TTC549 (cell line): ENCODE measurements at regions not wholly inside any gene's neighbourhood (a gene's known extent, or its start where the extent isn't known, plus 50 kb on each side); places are given as distances from the start of the nearest gene placed in this dataset.
"Not testable (repeated sequence)": the region's sequence is repeated elsewhere in the genome, so short reads cannot be mapped to it uniquely, and the experiment has no call there.

Source experiments
- FAIRE-seq: peaks from 2 replicates; lab custom pipeline; 2012; peaks lifted over from hg19 to GRCh38; lab: Jason Lieb, UNC

- FAIRE-seq, result no peak
Measured at GRCh38 chr4:33494150-33494549, 2750.2 kb downstream of the ARAP2 start.

GRCh38 chr4:33501587-33501986 is 2742.7 kb downstream of the ARAP2 start:
- not testable (repeated sequence) for FAIRE-seq

GRCh38 chr4:33512397-33512796 is 2731.9 kb downstream of the ARAP2 start:
- FAIRE-seq, result no peak

GRCh38 chr4:33518856-33519255 is 2725.5 kb downstream of the ARAP2 start:
- no peak for FAIRE-seq

- no peak for FAIRE-seq
Measured at GRCh38 chr4:33532821-33533220, 2711.5 kb downstream of the ARAP2 start.

GRCh38 chr4:33536898-33537297 is 2707.4 kb downstream of the ARAP2 start:
- no peak for FAIRE-seq

- FAIRE-seq, result no peak
Measured at GRCh38 chr4:33537527-33537926, 2706.8 kb downstream of the ARAP2 start.

- no peak for FAIRE-seq
Measured at GRCh38 chr4:33543941-33544450, 2700.3 kb downstream of the ARAP2 start.

GRCh38 chr4:33551244-33551643 is 2693.1 kb downstream of the ARAP2 start:
- no peak for FAIRE-seq

GRCh38 chr4:33561259-33561658 is 2683.1 kb downstream of the ARAP2 start:
- no peak for FAIRE-seq

- FAIRE-seq, result no peak
Measured at GRCh38 chr4:33566649-33567048, 2677.7 kb downstream of the ARAP2 start.

GRCh38 chr4:33577791-33578190 is 2666.5 kb downstream of the ARAP2 start:
- no peak for FAIRE-seq

GRCh38 chr4:33579951-33580350 is 2664.4 kb downstream of the ARAP2 start:
- FAIRE-seq, result no peak

GRCh38 chr4:33592701-33593100 is 2651.6 kb downstream of the ARAP2 start:
- FAIRE-seq, result no peak

- no peak for FAIRE-seq
Measured at GRCh38 chr4:33606951-33607350, 2637.4 kb downstream of the ARAP2 start.

- no peak for FAIRE-seq
Measured at GRCh38 chr4:33616121-33616520, 2628.2 kb downstream of the ARAP2 start.

GRCh38 chr4:33625748-33626147 is 2618.6 kb downstream of the ARAP2 start:
- no peak for FAIRE-seq

GRCh38 chr4:33626221-33626620 is 2618.1 kb downstream of the ARAP2 start:
- FAIRE-seq, result no peak

GRCh38 chr4:33628296-33628695 is 2616.0 kb downstream of the ARAP2 start:
- FAIRE-seq, result no peak

GRCh38 chr4:33649015-33649414 is 2595.3 kb downstream of the ARAP2 start:
- FAIRE-seq, result no peak

GRCh38 chr4:33649471-33649870 is 2594.8 kb downstream of the ARAP2 start:
- FAIRE-seq, result no peak

GRCh38 chr4:33650036-33650435 is 2594.3 kb downstream of the ARAP2 start:
- no peak for FAIRE-seq

- FAIRE-seq, result no peak
Measured at GRCh38 chr4:33658971-33659370, 2585.3 kb downstream of the ARAP2 start.

- no peak for FAIRE-seq
Measured at GRCh38 chr4:33661636-33662035, 2582.7 kb downstream of the ARAP2 start.

GRCh38 chr4:33685939-33686338 is 2558.4 kb downstream of the ARAP2 start:
- FAIRE-seq, result no peak
